ENCODE measurements at regions not wholly inside any gene's neighbourhood (a gene's known extent, or its start where the extent isn't known, plus 50 kb on each side); places are given as distances from the start of the nearest gene placed in this dataset.
"Not testable (repeated sequence)": the region's sequence is repeated elsewhere in the genome, so short reads cannot be mapped to it uniquely, and the experiment has no call there.

- no peak for DNase-seq (ENCODE audit: low read depth)
Observed at GRCh38 chr18:46179306-46179705, 75.1 kb downstream of the HAUS1 start.

DNA sequence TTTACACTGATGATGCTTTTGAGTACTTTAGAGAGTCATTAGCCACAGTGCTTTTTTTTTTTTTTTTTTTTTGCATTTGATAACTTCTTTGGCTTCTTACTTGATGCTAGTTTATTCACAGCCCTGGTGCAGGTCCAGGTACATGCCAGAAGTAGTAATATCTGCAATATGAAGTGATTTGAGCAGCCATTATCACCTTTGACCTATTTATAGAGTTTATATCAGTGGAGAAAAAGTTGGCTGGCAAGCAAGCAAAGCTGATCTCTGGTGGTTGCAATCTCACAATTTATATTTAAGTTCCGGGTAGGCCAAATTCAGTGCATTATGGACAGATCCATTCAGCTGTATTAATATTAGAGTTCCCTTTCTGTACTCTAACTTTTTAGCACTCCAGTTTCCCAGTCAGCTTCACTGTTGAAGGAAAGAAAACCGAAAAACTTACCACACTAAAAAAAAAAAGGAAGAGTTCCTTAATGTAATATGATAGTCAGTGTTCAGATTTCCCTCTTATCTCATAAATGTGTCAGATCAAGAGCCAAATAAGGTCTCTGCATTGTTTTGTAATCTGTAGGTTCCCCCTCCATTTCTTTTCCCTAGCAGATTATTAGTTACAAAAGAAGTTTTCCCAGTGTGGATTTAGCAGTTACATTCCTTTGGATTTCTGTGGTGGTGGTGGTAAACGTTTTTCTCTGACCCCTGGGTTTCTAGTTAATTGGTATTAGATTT is 78.6 kb downstream of the HAUS1 start:
- DNase-seq (ENCODE audit: low read depth), result no peak

- DNase-seq (ENCODE audit: low read depth), result not testable (repeated sequence)
Observed at GRCh38 chr18:46184296-46184695, 80.1 kb downstream of the HAUS1 start.

GRCh38 chr18:46184727-46185126 is 80.5 kb downstream of the HAUS1 start:
- DNase-seq (ENCODE audit: low read depth), result no peak

GRCh38 chr18:46190667-46191066 is 86.5 kb downstream of the HAUS1 start:
- DNase-seq (ENCODE audit: low read depth), result no peak

DNA sequence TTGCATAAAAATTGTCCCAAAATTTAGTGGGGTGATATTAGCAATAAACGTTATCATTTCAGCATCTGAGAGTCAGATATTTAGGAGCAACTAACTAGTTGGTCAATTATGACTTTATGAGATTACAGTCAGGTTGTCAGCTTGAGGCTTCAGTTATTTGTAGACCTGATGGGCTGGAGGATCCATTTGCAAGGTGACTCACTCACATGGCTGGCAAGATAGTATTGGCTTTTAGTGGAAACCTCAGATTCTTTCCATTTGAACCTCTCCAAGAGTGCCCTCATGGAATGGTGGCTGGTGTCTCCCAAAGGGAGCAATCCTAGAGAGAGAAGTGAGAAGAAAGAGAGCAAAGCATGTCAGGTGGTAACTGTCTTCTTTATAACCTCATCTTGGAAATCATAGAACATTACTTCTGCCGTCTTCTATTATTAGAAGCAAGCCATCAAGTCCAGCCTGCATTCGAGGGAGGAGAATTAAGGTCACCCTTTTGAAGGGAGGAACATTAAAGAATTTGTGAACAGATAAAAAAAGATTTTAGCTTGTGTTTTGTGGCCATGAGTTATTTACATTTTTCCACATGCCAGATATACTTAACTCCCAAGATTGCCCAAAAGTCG is 92.5 kb downstream of the HAUS1 start:
- DNase-seq (ENCODE audit: low read depth), result no peak

GRCh38 chr18:46199515-46200147 is 95.4 kb downstream of the HAUS1 start:
- peak; percentile 30 for DNase-seq (ENCODE audit: low read depth)

GRCh38 chr18:46200178-46201055 is 96.2 kb downstream of the HAUS1 start:
- DNase-seq (ENCODE audit: low read depth), result not testable (repeated sequence)

GRCh38 chr18:46204143-46204542 is 100.0 kb downstream of the HAUS1 start:
- no peak for DNase-seq (ENCODE audit: low read depth)

- DNase-seq (ENCODE audit: low read depth), result no peak
Observed at GRCh38 chr18:46207985-46208384, 103.8 kb downstream of the HAUS1 start.

DNA sequence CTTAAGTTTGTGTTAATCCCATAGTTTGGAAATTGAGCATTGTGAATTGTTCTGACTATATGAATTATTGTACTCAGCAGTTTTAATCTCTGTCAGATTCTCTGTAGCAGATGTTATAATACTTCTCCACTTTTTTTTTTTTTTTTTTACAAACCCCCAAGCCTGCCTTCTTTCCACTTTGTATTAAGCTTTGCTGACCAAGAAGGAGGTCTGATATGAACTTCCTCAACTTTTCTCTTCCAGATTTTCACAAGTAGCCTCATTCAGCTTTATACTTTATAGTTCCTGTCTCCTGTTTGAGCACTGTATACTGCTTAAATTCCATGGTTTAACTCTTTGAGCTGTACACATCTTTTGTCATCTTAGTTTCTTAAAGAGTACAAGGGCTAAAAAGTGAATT is 105.0 kb downstream of the HAUS1 start:
- DNase-seq (ENCODE audit: low read depth), result no peak

DNA sequence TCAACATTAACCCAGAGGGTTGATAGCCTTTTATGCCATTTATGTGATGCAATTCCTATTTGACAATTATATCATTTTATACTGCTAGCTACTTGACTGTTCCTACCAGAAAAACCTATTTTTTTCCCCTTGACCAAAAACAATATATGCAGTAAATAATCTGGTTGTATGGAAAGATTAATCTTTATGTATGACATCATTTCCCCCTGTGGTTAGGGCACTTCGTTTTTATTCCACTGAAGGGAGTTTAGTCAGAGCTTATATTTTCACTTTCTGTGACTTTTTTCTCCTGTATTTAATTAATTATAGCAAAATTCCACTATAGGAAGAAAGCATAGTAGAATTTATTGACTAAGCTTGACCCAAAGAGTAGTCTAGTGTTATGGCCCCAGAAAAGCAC is 107.6 kb downstream of the HAUS1 start:
- no peak for DNase-seq (ENCODE audit: low read depth)

GRCh38 chr18:46212398-46212797 is 108.2 kb downstream of the HAUS1 start:
- no peak for DNase-seq (ENCODE audit: low read depth)

- no peak for DNase-seq (ENCODE audit: low read depth)
Observed at GRCh38 chr18:46213295-46213694, 109.1 kb downstream of the HAUS1 start.

DNA sequence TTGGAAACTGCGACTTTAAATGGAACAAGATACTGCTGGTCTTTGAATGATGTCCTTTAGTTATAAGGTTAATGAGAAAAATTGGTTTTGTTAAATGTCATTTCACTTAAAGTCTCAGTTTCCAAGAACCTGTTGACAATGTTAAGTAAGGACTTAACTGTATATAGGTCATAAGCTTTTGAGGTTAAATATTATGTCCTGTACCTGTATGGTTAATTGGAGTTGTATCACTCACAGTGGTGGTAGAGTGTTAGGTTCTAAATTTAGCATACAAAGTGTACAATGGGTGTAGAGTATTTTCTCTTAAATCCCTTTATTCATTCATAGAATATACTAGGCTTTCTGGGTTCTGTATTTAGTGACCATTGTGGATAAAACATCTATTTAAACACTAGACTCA is 110.2 kb downstream of the HAUS1 start:
- no peak for DNase-seq (ENCODE audit: low read depth)

DNA sequence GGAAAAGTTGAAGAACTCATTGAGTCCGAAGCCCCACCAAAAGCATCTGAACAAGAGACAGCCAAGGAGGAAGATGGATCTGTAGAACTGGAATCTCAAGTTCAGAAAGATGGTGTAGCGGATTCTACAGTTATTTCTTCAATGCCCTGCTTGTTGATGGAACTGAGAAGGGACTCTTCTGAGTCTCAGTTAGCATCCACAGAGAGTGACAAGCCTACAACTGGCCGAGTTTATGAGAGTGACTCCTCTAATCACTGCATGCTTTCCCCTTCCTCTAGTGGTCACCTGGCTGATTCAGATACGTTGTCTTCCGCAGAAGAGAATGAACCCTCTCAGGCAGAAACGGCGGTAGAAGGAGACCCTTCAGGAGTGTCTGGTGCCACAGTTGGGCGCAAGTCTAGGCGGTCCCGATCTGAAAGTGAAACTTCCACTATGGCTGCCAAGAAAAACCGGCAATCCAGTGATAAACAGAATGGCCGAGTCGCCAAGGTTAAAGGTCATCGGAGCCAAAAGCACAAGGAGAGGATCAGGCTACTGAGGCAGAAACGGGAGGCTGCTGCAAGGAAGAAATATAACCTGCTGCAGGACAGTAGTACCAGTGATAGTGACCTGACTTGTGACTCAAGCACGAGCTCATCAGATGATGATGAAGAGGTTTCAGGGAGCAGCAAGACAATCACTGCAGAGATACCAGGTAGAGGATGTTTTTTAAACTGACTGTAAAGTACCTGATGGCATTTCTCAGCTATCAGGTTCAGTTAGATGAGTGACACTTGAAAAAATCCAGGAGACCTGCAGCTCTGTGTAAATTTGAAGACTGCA is 111.9 kb downstream of the HAUS1 start:
- DNase-seq (ENCODE audit: low read depth), result no peak

DNA sequence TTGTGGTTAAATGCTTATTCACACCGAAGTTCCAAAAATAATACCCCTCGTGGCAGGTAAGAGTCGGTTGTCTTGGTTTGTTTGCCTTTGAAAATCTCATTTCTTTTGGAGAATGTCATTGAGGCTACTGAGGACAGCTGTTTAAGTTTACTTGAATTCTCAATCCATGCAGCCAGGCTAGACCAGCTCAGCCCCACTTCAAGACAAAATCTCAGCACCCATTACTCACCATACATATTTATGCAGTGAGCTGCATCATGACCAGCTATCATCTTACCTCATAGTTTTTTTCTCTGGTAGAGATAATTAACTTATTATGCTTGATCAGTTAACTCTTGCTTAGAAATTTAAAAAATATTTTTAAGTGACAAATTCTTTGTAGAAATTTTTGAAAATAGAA is 115.9 kb downstream of the HAUS1 start:
- peak; percentile 65 for DNase-seq (ENCODE audit: low read depth)

DNA sequence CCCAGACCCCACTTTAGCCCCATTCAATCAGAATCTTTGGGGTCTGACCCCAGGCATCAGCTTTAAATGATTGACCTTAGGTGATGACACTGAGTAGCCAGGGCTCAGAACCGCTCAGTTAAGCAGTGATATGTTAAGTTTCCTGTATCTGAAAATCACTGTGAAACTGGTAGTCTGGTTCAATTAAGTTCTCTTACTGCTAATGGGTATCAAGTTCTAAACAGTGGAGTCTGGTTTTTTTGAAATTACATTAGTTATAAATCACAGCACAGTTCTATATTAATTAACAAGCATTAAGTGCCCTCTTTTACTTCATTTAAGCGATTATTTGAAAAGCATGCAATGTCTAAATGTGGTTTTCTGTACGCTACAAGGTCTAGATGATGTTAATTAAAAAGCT is 117.9 kb downstream of the HAUS1 start:
- no peak for DNase-seq (ENCODE audit: low read depth)

DNA sequence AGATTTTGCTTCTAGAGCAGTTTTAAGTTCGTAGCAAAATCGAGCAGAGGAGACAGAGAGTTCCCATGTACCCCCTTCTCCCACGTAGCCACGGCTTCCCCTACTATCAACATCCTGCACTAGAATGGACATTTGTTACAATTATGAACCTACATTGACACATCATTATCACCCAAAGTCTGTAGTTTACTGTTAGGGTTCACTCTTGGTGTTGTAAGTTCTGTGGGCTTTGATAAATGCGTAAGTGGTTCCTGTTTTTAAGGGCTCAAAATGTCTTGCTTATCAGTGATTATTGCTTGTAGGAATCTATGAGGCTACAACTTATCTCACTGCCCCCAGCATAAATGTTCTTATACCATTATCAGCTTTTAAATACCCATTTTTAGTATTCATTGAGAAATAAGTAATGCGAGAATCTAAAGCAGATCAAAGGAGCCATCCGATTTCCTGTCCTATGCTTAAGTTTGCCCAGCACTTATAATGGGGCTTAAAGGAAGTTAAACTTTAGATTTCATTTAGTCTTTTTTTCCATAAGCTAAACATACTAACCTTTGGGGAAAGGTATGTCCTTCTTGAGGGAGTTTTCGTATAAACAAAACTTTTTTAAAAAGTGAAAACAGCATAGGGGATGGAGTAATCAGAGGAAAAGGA is 118.7 kb downstream of the HAUS1 start:
- DNase-seq (ENCODE audit: low read depth), result no peak

GRCh38 chr18:46224181-46224775 is 120.1 kb downstream of the HAUS1 start:
- no peak for DNase-seq (ENCODE audit: low read depth)

- no peak for DNase-seq (ENCODE audit: low read depth)
Observed at GRCh38 chr18:46226461-46226860, 122.3 kb downstream of the HAUS1 start.

Data from non-pigmented ciliary epithelial cell (primary cell).